ENCODE measurements at regions not wholly inside any gene's neighbourhood (a gene's known extent, or its start where the extent isn't known, plus 50 kb on each side); places are given as distances from the start of the nearest gene placed in this dataset.
"Not testable (repeated sequence)": the region's sequence is repeated elsewhere in the genome, so short reads cannot be mapped to it uniquely, and the experiment has no call there.

DNA sequence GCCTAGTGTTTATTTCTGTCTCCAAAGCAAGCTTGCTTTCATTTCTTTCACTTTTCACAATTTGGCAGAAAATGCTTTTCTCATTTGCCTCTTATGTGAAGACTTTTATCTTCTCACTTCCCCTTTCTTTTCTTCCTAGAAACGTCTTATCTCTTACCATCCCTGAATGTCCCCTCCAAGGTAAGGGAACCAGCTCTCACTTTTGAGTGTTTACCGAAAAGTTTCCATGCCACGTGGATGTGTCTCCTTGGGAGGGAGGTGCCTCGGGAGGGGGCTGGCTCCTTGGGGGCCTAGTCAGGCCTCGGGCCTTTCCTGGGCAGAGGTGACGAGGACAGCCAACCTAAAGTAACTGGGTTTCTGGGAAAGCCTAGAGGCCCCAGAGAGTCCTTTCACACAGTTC lies 127.4 kb downstream of the CD24 start:
- no peak for DNase-seq

DNA sequence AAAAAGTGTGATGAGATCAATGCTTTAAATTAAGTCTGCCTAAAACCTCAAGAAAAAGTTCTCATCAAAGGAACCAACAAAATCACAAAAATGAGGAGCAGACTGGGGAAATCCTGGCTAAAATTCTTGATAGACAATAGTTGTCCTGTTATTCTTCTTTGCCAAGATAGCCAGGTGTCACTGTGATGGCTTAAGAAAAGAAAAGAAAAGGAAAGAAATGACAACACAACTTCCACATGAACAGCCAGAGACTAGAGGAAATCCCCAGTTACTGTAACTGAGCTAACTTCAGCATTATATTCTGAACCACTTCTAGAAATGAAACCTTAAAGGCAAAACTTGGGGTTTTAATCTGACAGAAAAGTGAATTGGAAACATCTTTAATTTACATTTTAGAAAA lies 129.6 kb downstream of the CD24 start:
- DNase-seq: no peak

- no peak for DNase-seq
Observed at GRCh38 chr6:106832766-106833510, 141.6 kb downstream of the CD24 start.

DNA sequence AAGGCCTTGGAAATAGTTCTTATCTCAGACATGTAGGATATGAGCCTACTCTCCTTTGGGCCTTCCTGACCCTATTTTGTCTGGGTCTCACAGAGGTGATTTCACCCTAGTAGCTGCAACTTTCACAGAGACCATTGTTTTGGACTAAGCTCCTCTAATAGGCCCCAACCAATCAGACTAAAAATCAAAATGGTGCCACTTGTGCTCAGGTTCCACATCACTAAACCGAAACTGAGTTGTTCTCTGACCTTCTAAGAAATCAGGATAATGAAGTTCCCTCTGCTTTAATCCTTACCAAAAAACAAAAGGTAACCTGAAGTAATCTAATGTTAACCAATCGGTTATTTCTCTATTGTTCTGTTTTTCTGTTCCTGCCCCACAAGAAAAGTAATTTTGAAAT lies 143.6 kb downstream of the CD24 start:
- no peak for DNase-seq

- no peak for DNase-seq
Observed at GRCh38 chr6:106829451-106829850, 145.1 kb downstream of the CD24 start.

DNA sequence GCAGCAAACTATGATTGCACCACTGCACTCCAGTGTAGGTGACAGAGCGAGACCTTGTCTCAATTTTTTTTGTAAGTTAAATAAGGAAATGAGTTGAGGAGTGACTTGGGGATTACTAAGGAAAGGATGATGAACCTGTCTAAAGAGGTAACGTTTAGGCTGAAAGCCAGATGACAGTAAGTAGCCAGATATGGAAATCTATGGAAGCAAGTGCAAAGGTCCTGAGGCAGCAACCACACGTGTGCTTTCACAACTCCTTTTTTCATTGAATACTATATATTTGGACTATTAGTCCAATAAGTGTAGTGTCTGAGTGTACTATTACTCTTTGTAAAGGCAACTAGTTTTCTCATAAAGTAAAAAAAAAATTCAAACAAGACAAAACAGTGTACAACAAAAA lies 147.4 kb downstream of the CD24 start:
- no peak for DNase-seq

- DNase-seq: no peak
Observed at GRCh38 chr6:106825156-106825555, 149.4 kb downstream of the CD24 start.

DNA sequence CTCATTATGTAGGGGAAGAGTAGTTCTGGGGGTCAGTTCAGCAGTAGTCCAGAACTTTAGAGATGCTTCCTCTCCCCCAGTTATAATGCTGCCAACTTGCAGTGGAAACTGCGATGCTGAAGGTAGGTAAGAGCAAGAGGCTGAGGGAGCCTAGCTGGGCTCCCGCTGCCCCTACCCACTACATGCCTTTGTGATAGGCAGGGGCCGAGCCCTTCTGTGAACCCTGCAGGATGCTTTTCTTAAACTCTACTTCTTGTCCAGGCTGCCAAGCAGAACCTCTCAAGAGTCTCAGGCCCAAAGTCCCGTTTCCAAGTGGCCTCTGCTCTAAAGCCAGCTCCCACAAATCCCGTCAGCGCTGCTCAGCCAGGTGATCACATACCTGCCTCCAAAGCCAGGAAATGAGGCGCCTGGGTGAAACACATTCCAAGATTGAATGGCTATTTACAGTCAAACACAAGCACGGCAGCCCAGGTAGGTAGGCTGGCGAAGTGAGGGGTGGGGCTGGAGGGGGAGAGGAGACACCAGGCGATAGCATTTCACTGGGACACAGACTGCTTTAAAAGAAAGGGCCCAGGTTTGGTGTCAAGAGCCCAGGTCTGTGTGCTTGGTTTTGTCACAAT lies 150.7 kb downstream of the CD24 start:
- DNase-seq: no peak

GRCh38 chr6:106823058-106823457 lies 151.5 kb downstream of the CD24 start:
- DNase-seq: no peak

GRCh38 chr6:106820412-106820852 lies 154.1 kb downstream of the CD24 start:
- DNase-seq: peak; percentile 45

GRCh38 chr6:106811088-106811686 lies 163.3 kb downstream of the CD24 start:
- DNase-seq: no peak

- no peak for DNase-seq
Observed at GRCh38 chr6:106808758-106809157, 165.8 kb downstream of the CD24 start.

- no peak for DNase-seq
Observed at GRCh38 chr6:106807947-106808611, 166.4 kb downstream of the CD24 start.

DNA sequence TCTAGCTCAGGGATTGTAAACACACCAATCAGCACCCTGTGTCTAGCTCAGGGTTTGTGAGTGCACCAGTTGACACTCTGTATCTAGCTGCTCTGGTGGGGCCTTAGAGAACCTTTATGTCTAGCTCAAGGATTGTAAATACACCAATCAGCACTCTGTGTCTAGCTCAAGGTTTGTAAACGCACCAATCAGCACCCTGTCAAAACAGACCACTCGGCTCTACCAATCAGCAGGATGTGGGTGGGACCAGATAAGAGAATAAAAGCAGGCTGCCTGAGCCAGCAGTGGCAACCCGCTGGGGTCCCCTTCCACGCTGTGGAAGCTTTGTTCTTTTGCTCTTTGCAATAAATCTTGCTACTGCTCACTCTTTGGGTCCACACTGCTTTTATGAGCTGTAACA lies 168.3 kb downstream of the CD24 start:
- DNase-seq: not testable (repeated sequence)

DNA sequence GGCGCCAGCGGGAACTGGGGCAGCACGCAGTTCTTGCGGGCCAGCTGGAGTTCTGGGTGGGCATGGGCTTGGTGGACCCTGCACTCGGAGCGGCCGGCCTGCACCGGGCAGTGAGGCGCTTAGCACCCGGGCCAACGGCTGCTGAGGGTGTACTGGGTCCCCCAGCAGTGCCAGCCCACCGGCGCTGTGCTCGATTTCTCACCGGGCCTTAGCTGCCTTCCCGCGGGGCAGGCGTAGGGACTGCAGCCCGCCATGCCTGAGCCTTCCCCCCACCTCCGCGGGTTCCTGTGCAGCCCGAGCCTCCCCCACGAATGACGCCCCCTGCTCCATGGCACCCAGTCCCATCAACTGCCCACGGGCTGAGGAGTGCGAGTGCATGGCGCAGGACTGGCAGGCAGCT lies 168.8 kb downstream of the CD24 start:
- no peak for DNase-seq

DNA sequence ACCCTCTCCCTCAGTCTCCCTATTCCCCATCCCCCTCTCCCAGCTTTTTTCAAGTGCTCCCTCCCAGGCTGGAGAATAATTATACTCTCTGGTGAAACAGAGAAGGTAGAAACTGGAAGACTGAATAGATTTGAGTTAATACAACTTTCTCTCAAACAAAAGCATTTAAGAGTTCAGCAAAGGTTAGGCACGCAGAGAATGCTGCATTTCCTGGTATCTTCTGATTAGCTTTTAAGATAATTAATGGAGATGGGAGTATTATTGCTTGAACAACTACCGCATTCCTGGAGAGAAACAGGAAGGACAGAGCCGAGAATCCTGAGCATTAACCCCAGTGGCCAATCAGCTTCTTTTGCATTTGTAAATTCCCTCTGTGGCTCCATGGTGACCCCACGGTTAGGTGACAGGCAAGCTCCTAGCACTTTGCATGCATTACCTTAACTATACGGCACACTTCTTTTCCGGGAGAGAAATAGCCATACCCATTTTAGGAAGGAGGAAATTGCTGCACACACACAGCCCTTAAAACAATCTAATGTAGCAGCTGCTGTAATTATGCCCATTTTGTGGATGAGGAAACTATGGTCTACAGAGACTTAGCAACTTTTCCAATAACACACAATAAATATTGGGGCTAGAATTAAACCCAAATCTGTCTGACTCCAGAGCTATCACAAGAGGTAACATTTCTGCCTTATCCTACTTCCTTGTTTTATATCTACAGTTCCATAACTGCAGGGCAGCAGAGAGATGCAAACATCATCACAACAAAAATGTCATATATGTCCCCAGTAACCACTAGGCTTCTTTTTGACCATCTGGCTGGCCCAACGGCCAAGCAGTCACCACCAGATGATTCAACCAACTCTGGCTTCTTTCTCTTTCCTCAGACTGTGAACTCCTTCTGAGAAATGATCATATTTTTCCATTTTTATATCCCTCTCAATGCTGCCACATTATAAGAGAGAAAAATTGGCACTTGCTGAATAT lies 169.9 kb downstream of the CD24 start:
- no peak for DNase-seq

- no peak for DNase-seq
Observed at GRCh38 chr6:106803188-106803587, 171.3 kb downstream of the CD24 start.

DNA sequence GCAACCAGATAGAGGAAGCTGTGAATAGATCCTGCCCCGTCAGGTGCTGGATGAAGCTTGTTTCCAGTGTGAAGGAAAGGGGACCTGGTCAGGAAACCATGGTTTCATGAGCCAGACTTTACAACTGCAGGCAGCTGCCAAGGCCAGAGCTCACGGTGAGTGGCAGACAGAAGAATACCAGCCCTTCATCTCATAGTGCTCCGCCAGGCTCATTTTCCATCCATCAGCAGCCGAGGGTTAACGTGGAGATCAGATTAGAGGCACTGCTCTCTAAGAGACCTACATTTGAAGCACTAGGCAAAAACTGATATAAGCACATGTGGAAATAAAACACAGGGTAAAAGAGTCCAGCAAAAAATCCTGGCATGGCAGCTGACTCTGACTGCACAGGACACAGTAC lies 172.4 kb downstream of the CD24 start:
- no peak for DNase-seq

- no peak for DNase-seq
Observed at GRCh38 chr6:106801256-106801655, 171.9 kb downstream of the QRSL1 start.

GRCh38 chr6:106800379-106800778 lies 171.0 kb downstream of the QRSL1 start:
- DNase-seq: no peak

GRCh38 chr6:106799031-106799894 lies 169.9 kb downstream of the QRSL1 start:
- peak; percentile 65 for DNase-seq

Data from left hindlimb (tissue), 1 donor.